Fibroblast of lung (primary cell): ENCODE measurements at regions not wholly inside any gene's neighbourhood (a gene's known extent, or its start where the extent isn't known, plus 50 kb on each side); places are given as distances from the start of the nearest gene placed in this dataset.

Experiments
- DNase-seq, 2 donors: peaks; one replicate each; pipeline versions ENCODE4 v3.0.0 to v3.0.0-alpha.2; 2010; ENCODE audit warnings: low read depth in 2 of 2
- H2AFZ ChIP-seq: 2 replicates; pipeline ENCODE4 v1.5.1; 2012; ENCODE audit warnings: low read length, control low read depth, inconsistent platforms
- H3K27ac ChIP-seq: 2 replicates; pipeline ENCODE4 v1.5.1; 2011; ENCODE audit warnings: low read length, control low read depth; ENCODE audit not compliant: insufficient read depth
- H3K27me3 ChIP-seq: 2 replicates; pipeline ENCODE4 v1.5.1; 2011; ENCODE audit warnings: mild to moderate bottlenecking, low read length; ENCODE audit not compliant: control insufficient read depth, insufficient read depth
- H3K36me3 ChIP-seq: 2 replicates; pipeline ENCODE4 v1.5.1; 2011; ENCODE audit warnings: low read length; ENCODE audit not compliant: control insufficient read depth, insufficient read depth
- H3K4me1 ChIP-seq: 2 replicates; pipeline ENCODE4 v1.5.1; 2011; ENCODE audit warnings: low read length; ENCODE audit not compliant: control insufficient read depth, insufficient read depth; ENCODE audit errors: extremely low read depth
- H3K4me2 ChIP-seq: 2 replicates; pipeline ENCODE4 v1.5.1; 2011; ENCODE audit warnings: low read length, control low read depth; ENCODE audit not compliant: insufficient read depth; ENCODE audit errors: extremely low read depth
- H3K4me3 ChIP-seq, 4 experiments: fragments of 200-600 bp in 1 of 4; sonication (generic) in 1 of 4; replicated peaks in 1 of 4; 2 replicates each; pipeline ENCODE4 v1.5.1; 2011 to 2016; ENCODE audit warnings: low read length in 4 of 4, low read depth in 3 of 4, mild to moderate bottlenecking in 3 of 4, control low read depth in 2 of 4, inconsistent platforms in 1 of 4, mixed read lengths in 1 of 4; ENCODE audit not compliant: insufficient read depth in 1 of 4; ENCODE audit errors: control extremely low read depth in 1 of 4
- H3K79me2 ChIP-seq: 2 replicates; pipeline ENCODE4 v1.5.1; 2012; ENCODE audit warnings: mild to moderate bottlenecking, low read length, inconsistent platforms; ENCODE audit not compliant: control insufficient read depth, insufficient read depth
- H3K9ac ChIP-seq: 2 replicates; pipeline ENCODE4 v1.5.1; 2011; ENCODE audit warnings: mild to moderate bottlenecking, low read length, control low read depth; ENCODE audit not compliant: insufficient read depth
- H3K9me3 ChIP-seq: 2 replicates; pipeline ENCODE4 v1.5.1; 2012; ENCODE audit warnings: low read depth, low read length; ENCODE audit not compliant: control insufficient read depth, insufficient read depth
- H4K20me1 ChIP-seq: 2 replicates; pipeline ENCODE4 v1.5.1; 2011; ENCODE audit warnings: low read length; ENCODE audit not compliant: control insufficient read depth, insufficient read depth; ENCODE audit errors: extremely low read depth
- CTCF ChIP-seq, 2 donors: IDR thresholded peaks in 1 of 2; conservative IDR thresholded peaks in 1 of 2; 1 replicate in 1 of 2; 2 replicates in 1 of 2; pipeline ENCODE4 v1.5.1; 2011 to 2012; ENCODE audit warnings: low read length in 2 of 2, control low read depth in 1 of 2, inconsistent platforms in 1 of 2, low read depth in 1 of 2, mild to moderate bottlenecking in 1 of 2
- EZH2 ChIP-seq: IDR thresholded peaks from 2 replicates; pipeline ENCODE4 v1.5.1; 2012; ENCODE audit warnings: low read length, control low read depth, mild to moderate bottlenecking; ENCODE audit errors: missing control alignments

GRCh38 chr20:10876558-10876957 is 202.8 kb upstream of the JAG1 start:
- no peaks in the 10 kb centered on the region for H3K9me3 ChIP-seq
- no peak overlapping the region for H2AFZ ChIP-seq
- no peak overlapping the region for H3K9ac ChIP-seq
- H3K4me1 ChIP-seq, result no peaks in the 10 kb centered on the region
- H3K79me2 ChIP-seq, result no peaks in the 10 kb centered on the region
- no peak overlapping the region for H3K4me2 ChIP-seq
- H3K27ac ChIP-seq, result no peak overlapping the region
- no peaks in the 10 kb centered on the region for H3K27me3 ChIP-seq
- H4K20me1 ChIP-seq, result no peaks in the 10 kb centered on the region
- no peak for TF ChIP-seq CTCF (conservative IDR thresholded peaks at IDR 0.05 in 1 of 2, IDR thresholded peaks at IDR 0.05 in 1 of 2; ENCODE audit: low read depth in 1 of 2, low read length in 2 of 2)
- peak in 1 of 2 donors; percentile 55 for DNase-seq
- H3K4me3 ChIP-seq, result no peak overlapping the region
- no peaks in the 10 kb centered on the region for H3K36me3 ChIP-seq

GRCh38 chr20:10877342-10877741 is 203.5 kb upstream of the JAG1 start:
- Histone ChIP-seq H3K9me3 (no peaks in the 10 kb centered on the region), H3K4me3 (no peak overlapping the region), H3K36me3 (no peaks in the 10 kb centered on the region), H3K27ac (no peak overlapping the region), H2AFZ (no peak overlapping the region), H4K20me1 (no peaks in the 10 kb centered on the region), H3K9ac (no peak overlapping the region), H3K4me2 (no peak overlapping the region), H3K4me1 (no peaks in the 10 kb centered on the region), H3K79me2 (no peaks in the 10 kb centered on the region), H3K27me3 (no peaks in the 10 kb centered on the region)
- DNase-seq, result peak in 1 of 2 donors; percentile 55
- no peak for TF ChIP-seq CTCF (conservative IDR thresholded peaks at IDR 0.05 in 1 of 2, IDR thresholded peaks at IDR 0.05 in 1 of 2; ENCODE audit: low read depth in 1 of 2, low read length in 2 of 2)
- TF ChIP-seq EZH2, result no peak

GRCh38 chr20:10883166-10883565 is 209.4 kb upstream of the JAG1 start:
- no peak for DNase-seq
- no peak for TF ChIP-seq CTCF (conservative IDR thresholded peaks at IDR 0.05 in 1 of 2, IDR thresholded peaks at IDR 0.05 in 1 of 2; ENCODE audit: low read depth in 1 of 2, low read length in 2 of 2)
- no peak for TF ChIP-seq EZH2

More at GRCh38 chr20:10883166-10883565, 209.4 kb upstream of the JAG1 start:
- Histone ChIP-seq H3K79me2 (no peaks in the 10 kb centered on the region), H3K9me3 (no peaks in the 10 kb centered on the region), H3K4me2 (no peak overlapping the region), H3K36me3 (no peaks in the 10 kb centered on the region), H3K4me1 (no peaks in the 10 kb centered on the region), H2AFZ (no peak overlapping the region), H3K27me3 (no peaks in the 10 kb centered on the region), H4K20me1 (no peaks in the 10 kb centered on the region), H3K4me3 (no peak overlapping the region), H3K27ac (no peak overlapping the region), H3K9ac (no peak overlapping the region)
